Right hindlimb (tissue), 1 donor: ENCODE measurements at regions not wholly inside any gene's neighbourhood (a gene's known extent, or its start where the extent isn't known, plus 50 kb on each side); places are given as distances from the start of the nearest gene placed in this dataset.

Source experiments
- DNase-seq: peaks from one replicate; pipeline ENCODE4 v3.0.0-alpha.2; 2018

DNA sequence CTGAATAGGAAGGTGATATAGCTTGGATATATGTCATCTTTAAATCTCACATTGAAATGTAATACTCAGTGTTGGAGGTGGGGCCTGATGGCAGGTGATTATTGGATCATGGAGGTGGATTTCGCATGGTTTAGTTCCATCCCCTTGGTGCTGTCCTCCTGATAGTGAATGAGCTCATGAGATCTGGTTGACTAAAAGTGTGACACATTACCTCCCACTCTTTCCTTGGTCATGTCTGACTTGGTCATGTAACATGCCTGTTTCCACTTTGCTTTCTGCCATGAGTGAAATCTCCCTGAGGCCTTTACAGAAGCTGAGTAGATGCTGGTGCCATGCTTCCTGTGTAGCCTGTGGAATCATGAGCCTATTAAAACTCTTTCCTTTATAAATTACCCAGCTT lies 664.5 kb upstream of the NR5A2 start:
- DNase-seq, result no peak

DNA sequence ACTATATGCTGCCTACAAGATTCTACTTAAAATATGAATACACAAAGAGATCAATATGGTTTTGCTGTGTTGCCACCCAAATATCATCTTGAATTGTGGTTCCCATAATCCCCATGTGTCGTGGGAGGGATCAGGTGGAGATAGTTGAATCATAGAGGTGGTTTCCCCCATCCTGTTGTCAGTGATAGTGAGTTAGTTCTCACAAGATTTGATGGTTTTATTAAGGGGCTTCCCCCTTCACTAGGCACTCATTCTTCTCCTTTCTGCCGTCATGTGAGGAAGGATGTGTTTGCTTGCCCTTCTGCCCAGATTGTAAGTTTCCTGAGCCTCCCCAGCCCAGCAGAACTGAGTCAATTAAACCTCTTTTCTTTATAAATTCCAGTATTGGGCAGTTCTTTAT lies 654.4 kb upstream of the NR5A2 start:
- no peak for DNase-seq

DNA sequence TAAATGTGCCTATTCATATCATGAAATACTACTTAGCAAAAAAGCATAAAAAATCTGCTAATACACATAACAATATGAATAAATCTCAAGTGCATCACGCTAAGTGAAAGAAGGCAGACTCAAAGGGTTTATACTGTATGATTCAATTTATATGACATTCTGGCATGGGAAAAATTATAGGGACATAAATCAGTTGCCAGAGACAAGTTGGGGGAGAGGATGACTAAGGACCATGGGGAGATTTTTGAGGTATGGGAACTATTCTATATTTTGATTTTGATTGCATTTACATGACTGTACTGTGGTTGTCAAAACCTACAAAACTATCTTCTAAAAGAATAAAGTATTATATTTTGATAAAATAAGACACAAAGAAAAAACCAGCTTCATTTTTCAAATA lies 650.3 kb upstream of the NR5A2 start:
- DNase-seq, result no peak

DNA sequence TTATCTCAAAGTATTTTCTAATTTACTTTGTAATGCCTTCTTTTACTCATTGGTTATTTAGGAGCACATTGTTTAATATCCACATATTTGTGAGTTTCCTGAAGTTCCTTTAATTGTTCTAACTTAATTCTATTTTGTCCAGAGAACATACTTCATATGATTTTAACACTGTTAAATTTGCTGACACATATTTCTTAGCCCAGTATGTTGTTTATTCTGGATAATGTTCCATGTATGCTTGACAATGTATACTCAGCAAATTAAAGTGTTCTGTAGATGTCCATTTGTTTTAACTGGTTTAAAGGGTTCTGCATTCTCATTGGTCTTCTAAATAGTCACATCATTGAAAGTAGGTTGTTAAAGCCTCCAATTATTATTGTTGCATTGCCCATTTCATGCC lies 643.7 kb upstream of the NR5A2 start:
- DNase-seq, result no peak

DNA sequence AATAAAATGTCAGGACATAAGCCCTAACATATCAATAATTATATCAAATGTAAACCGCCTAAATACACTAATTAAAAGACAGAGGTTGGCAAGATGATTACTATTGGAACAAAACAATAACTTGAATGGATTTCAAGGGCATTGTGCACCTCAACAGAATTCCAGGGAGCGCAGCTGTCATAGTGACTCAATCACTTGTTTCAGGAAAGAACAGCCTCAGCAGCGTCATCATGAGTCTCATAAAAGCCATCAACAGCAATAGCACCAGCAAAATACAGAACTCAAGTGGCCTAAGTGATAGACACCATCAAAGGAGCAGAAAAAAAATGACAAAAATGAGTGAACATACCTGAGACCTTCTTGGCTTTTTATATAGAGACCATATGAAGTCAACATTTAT lies 632.7 kb upstream of the NR5A2 start:
- no peak for DNase-seq

DNA sequence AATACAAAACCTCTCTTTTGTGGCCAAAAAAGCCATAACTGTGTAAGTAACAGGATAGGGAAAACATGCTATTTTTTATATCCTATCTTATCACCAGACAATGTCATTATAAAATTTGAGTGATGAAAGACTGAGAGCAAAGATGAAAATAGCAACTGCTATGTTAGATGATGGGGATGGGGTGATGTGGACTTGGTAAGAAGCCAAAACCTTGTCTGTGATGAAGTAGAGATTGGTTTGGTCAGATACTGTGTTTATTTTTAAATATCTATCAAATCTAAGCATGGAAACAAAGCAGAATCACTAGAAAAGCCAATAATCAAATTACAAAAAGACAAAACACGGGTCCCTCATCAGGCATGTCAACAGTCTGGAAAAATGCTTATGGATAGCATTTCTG lies 631.1 kb upstream of the NR5A2 start:
- DNase-seq, result no peak

DNA sequence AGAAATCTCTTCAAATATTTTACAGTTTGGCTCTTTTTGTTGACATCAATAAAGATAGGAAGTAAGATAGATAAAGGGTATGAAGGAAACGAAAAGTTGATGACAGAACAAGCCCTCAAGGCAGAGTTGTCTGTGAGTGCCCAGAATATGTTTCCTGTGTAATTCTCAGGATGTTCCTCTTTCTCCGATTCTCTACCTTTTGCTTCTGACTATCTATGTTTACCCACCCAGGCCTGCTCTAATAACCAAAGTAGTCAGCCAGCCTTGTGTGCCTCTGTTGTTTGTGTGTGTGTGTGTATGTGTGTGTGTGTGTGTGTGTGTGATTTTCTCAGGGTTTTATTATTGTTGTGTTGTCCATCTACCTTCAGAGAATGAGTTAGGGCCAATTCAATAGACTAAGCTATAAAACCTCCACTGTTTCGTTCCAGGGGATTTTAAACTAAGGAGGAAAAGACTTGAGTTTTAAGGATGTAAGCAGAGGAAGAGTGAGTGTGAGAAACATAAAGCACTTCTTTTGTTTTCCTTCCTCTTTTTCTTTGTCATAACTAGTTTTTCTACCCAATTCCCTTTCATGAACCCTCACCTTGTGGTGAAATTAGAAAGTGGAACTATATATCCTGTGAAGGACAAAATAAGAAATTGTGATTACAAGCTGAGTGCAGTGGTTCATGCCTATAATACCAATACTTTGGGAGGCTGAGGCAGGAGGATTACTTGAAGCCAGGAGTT lies 627.4 kb upstream of the NR5A2 start:
- no peak for DNase-seq

DNA sequence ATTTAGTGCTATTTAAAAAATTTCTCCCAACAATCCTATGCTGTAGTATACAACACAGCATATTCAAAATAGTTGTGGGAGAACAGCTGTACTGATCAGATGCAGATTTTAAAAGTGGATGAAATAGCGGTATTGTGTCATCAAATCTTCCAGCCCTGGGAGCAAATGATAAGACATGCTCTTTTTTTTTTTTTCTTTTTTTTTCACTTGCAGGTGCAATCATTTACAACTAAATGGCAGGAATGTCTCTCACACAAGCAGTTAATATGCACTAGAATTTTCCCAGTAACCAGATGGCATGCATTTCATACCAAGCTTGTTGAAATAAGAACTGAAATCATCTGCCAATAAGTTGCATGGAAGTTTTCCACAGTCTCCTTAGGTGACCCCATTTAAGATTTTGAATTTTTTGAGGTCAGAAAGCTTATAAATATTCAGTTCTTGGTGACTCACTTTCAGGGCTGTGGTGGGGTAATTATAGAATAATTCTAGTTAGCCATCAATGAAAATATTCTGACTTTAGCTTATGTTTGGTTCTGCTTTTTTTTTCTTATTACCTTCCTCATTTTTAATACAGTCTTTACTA lies 623.9 kb upstream of the NR5A2 start:
- no peak for DNase-seq

DNA sequence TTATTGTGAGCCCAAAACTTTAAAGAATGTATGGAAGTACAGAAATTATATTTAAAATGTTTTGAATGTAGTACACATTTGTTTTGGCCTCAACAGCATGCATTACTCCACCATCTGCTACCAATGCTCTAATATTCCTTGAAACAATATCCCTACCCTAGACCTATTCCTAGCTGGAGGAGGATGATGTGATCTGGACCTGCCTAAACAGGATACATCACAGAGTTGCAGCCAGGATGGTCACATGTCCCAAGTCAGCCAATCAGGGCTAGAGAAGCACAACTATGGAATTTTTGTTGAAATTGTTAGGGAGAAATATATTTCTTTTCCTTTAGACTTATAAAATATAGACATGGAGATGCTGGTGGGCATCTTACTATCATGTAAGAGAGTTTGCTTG lies 623.3 kb upstream of the NR5A2 start:
- DNase-seq, result no peak

DNA sequence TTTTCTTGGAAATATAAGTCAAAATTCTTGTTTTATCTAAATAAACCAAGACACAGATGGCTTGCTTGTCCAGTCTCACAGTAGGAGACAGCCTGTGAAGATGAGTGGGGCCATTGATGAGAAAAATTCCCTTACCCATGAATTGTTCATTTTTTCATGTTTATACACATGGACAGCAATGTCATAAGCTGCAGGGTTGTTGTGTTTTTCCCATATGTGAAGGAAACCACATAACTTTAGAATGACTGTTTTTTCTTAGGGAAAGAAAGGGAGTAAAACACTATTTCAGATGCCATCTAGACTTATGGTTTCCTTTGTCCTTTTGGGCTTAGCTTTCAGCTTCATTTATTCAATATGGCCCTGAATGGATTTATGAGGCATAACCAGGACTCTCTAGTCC lies 622.5 kb upstream of the NR5A2 start:
- no peak for DNase-seq

DNA sequence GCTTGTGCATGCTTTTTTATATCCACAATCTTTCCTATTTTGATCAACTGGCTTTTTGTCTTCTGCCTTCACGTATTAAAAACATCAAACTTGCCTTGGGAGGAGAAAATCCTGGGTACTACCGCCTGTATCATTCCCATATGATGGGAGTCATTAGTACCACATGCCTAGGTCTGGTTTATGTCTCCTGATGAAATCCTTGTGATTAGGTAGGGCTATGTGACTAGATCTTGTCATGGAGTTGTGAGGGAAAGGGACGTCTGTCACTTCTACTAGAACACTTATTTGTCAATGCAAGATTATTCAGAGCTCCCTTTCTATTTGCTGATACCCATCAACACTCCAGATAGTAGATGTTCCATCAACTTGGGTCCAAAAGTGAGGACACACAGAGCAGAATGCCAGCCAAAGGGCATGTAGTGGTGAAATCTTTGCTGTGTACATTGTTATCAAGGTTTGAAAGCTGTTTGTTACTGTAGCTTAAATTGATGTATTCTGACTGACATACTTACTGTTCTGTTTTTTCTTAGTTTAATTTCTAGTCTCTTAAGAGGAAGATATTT lies 621.8 kb upstream of the NR5A2 start:
- no peak for DNase-seq

DNA sequence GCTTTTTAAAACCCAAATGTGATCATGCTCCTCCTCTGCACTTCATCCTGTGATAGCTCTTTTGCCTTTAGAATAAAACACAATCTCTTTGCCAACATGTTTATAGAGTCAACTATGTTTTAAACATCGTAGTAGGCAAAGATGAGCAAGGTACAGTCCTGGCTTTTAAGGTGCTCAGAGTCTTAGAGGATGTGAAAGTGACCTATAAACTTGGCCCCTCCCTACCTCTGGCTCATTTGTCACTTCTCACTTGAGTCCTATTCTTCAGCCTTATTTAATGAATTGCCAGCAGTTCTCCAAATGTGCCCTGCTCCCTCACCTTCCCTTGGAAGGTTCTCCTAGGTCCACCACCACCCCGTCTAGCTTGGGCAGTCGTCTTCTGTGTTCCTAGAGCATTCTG lies 617.0 kb upstream of the NR5A2 start:
- DNase-seq, result no peak

DNA sequence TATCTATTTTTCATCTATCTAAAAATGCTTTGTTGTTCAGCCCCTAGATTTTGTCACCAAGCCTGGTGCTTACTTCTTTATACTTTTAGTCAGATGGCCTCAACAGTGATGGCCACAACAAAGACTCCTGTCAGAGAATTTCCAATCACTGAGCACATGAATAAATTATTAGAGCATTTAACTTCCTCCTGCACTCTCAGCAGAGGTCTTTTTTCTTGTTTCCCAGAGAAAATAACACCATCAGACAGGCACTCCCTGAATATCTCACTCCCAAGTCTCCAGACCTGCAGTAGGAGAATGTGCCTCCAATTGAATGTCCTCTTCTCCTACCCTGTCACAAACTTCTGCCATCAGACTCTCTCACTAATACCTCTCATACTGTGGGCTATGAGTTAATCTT lies 616.0 kb upstream of the NR5A2 start:
- no peak for DNase-seq

DNA sequence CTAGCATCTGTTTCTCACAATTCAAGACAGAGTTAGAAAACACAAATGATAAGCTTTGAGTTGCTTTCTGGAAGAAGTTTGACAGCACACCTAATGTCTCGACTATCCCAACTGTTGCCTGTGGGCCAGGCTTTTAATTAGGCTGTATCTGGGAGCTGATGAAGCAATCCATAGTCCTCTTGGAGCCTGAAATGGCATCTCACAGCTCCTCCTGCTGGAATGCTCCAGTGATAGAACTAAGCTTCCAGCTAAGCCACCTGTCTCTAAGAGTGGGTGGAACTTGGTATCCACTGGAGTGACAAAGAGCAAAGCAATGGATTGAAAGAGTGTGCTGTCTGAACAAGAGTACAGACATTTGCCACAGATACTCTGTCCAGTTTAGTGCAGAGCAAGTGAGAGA lies 605.3 kb upstream of the NR5A2 start:
- DNase-seq, result no peak

DNA sequence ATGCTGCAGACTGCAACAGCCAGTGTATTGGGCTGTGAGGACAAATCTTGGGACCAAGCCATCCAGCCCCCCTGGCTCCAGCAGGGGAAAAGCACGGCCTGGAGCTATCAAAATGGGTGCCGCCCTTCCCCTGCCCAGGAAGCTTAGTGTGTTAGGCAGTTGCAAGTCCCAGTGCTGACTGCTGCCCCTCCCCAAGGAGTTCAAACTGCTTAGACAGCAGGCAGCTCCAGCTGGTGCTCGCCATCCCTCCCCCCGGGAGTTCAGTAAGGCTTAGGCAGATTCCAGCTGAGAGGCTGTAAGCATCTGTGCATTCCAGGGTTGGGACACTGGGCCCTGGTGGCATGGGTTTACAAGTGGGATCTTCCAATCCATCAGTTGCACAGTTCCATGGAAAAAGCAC lies 579.6 kb upstream of the NR5A2 start:
- DNase-seq, result peak; percentile 25

DNA sequence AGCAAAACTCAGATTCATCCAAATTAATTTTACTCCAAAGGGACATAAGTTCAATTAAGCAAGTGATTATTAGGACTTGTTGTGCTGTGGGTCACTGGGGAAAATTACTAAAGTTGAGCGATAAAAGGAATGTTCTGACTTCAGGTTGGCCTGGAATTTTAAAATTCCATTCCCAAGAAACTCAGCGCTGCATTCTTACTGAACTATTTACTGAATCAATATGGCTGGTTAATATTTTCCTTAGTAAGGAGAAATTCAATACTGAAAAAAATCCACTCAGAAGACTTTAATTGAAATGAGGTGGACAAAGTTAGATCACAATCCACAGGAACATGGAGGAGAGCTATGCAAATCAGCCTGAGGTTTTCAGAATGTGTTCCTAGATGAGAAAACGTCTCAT lies 578.9 kb upstream of the NR5A2 start:
- DNase-seq, result no peak

DNA sequence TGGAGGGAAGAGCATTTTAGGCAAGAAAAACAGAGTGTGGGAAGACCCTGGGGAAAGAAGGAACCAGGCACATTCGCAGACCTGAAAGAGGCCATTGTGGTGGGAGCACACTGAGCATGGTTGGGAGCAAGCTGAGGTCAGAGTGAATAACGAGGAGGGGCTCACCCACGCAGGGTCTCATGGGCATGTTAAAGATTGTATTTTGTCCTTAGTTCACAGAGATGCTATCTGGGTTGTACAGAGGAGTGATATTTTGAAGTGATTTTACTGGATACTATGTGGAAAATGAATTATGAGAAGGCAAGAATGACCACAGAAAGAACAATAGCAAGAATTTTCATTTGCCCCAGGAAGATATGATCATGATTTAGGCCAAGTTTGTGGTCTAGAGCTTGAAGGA lies 578.3 kb upstream of the NR5A2 start:
- no peak for DNase-seq

DNA sequence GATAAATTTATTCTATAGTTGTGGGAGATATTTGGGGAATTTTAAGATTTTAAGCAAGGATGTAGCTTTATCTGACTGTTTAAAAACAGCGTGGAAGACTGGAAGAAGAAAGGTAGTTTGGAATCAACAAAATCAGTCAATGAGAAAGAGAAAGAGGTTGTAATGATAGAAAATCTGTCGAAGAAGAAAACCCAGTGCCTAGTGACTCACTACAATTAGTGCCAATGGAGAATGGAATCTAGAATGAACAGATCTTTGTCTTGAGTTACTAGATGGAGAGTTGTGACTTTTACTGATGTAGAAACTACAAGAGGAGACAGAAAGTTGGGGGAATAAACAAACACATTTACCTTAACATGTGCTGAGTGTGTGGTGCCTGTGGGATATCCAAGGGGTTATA lies 577.8 kb upstream of the NR5A2 start:
- DNase-seq, result no peak

DNA sequence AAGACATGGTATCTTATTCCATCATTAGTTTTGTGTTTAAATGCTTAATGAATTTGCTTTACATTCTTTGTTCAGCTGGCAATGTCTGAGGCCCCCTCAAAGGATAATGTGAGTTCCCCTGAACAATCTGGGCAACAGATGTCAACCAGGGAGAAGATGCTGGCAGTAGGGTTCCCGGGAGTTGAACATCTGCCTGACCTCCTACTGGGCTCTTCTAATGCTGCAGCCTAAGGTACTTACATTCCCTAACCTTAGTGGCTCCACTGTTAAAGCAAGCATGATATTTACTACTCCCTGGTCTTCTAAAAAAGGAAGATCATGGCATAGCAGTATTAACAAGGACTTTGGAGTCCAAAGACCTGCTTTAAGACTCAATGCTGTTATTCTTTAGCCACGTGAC lies 574.9 kb upstream of the NR5A2 start:
- DNase-seq, result no peak

DNA sequence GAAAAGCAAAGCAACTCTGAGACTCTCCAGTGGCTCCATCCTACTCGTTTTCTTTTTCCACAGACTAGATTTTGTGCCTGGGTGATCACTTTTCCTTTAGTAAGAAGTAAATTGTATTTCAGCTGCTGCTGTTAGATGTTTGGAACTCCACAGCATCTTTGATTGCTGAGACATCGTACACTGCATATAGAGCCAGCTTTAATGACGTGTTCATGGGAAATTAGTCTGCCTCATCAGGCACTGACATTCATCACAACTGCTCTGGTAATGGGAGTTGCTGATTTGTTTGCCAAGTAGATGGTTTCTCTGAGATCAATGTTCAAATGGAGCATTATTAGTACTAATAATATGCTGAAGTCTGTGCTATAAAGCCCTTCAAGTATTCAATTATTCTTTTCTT lies 573.8 kb upstream of the NR5A2 start:
- DNase-seq, result no peak

DNA sequence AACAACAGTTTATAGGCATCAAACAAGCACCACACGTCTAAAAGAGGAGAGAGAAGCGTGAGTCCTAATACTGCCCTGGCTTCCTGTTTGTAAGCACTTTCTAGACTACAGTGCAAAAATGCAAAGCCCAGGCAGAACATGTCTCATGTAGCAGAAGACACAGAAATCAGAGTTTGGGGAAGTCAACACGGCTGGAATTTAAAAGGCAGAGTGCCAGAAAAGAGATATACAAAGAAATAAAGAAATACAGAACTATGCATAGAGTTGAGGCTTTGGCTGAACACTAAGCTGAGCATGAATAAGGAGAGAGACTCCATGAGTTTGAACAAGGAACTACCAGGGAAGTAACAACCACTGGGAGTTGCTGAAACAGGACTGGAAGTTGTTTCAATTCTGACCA lies 566.6 kb upstream of the NR5A2 start:
- DNase-seq, result no peak

DNA sequence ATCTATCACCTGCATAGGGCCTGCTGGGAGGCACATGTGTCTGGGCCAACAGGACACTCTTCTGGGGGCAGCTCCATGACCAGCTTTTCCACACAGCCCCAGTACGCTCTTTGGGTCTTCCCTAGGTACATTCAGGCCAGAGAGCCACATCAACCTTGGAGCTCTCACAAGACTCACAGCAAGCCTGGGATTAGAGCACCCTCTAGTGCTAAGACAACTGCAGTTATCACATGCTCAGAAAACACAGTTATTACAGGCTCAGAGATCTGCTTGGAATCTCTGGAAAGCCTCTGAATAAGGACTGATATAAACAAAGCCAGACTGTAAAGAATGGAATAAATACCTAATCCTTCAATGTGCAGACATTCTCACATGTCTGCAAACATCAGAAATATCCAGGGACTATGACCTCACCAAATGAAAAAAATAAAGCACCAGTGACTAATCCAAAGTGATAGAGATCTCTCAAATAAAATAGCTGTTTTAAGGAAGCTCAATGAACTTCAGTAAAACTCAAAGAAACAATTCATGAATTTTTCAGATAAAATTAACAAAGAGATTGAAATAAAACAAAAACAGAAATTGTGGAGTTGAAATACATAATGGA lies 563.9 kb upstream of the NR5A2 start:
- DNase-seq, result no peak

DNA sequence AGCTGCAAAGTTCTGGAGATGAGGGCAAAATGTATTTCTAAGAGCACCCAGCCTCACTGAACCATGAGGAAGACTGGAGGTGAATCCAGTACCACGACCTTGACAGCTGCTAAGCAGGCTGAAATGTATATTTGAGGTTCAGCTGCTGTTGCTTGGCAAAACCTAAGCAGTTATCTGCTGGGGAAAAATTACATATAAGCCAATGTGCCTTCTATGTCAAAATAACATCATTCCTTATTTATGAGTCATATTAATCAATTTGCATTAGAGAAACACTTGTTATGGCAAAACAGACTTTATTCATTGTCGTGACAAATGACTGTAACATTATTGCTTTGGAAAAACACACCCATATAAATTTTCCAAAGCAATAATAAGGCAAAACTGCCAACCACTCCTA lies 560.5 kb upstream of the NR5A2 start:
- DNase-seq, result no peak

DNA sequence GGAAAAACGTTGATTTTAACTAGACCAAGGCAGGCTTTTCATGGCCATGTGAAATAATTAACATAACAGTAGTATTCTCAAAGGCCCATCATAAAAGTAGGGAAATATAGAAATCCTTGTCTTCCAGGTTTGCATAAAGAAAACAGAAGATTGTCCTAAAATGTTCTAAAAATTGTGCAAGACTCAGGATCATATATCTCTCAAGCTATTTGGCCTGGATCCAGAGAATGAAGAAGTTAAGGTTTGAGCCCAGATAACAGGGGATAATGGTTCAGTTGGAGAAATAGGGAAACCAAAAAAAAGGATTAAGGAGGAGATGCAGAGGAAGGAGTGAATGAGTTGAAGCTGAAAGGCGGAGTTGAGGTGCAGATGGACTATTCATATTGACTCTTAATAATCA lies 555.5 kb upstream of the NR5A2 start:
- DNase-seq, result no peak

DNA sequence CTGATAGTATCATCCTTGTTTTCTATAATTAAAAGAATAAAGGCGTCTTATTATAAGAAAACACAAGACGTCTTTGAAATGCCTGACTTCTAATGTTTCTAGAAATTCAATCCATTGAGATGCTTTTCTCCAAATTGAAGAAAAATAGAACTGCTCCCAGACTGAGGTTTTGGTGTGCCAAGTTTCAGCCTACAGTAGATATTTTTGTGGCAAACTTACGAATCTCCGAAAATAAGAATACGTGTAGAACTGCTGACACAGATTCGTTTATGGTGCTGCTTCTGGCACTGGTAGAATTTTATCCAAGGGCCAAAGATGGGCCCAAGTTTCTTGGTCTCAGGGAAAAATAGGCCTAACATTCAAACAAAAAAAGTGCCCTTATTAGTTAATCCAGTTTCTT lies 554.5 kb upstream of the NR5A2 start:
- DNase-seq, result no peak
